GM18909 (cell line): ENCODE measurements at regions not wholly inside any gene's neighbourhood (a gene's known extent, or its start where the extent isn't known, plus 50 kb on each side); places are given as distances from the start of the nearest gene placed in this dataset.

Experiments
- ATAC-seq: cut with Tn5 transposase; IDR thresholded peaks from one replicate; pipeline ENCODE4 v1.9.1; 2021; ENCODE audit warnings: mild to moderate bottlenecking; ENCODE audit not compliant: unreplicated experiment, poor library complexity

DNA sequence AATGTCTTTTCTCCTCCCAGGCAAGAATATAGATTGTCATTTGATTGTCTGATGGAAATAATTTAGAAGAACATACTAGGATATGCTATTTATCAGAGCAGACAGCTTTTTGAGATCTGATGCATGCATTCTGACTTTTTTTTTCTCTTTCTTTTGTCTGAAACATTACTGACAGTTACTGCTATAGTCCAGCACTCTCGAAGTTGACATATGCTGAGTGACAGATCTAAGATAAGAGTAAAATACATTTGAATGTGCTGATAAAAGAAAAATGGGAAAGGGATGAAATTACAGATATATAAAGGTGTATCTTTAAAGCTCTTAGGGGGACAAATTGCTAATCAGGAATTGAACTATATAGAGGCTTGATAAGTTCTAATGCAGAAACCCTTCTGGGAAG lies 753.8 kb upstream of the TENM4 start:
- ATAC-seq: no peak

DNA sequence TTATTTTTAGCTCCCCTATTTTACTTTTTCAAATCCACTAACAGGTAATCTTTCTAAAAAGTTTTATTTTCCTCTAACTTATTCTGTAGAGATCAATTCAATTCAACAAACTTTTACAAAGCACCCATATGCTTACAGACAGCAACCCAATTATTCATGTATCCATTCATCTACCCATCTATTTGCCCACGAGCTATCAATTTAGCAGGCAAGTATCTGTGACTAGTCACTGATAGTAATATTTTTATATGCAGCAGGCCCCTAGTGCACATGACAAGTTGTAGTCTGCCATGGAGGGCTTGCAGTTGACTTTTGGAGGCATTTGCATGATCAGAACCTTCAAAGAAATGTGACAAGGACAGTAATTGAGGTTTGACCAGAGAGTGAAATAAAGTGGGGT lies 753.2 kb upstream of the TENM4 start:
- ATAC-seq: no peak

DNA sequence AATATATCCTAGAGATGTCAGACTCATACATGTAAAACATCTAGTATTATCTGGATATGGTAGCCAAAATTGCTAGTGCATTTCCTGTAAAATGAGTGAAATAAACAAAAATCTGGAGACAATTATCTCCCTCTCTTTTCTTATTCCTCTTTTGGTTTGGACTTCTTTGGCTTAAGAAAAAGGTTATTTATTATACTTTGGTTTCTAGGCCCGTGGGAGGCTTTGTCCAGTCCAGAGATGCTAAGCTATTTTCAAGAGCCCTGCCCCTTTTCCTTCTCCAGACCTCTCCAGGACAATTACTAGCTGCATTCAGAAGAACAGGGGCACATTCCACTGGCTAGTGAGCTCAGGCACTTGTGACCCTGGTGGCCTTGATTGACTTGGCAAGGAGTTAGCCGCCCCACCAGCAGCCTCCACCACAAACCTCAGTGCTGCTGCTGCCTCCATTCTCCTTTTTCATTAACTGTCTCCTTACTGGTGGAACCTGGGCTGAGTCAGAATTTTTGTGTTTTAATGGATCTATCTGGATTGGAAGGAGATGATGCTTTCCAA lies 747.3 kb upstream of the TENM4 start:
- no peak for ATAC-seq

DNA sequence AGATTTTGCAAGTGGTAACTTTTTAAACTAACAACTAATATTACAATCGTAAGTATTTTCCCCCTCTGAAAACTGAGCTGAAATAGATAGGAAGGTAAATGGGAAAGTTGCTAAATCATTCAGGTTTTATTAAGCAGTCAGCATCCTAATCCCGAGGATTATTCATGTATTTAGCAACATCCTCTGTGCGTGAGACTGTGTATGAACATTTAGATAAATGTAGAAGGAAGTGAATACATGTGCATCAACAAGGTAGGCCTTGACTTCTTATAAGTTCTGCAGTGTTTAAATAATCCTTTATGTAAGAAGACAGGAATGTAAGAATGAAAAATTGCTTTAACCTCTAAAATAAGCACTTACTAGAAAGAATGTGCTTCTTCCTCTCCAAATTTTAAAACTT lies 745.9 kb upstream of the TENM4 start:
- ATAC-seq: no peak

DNA sequence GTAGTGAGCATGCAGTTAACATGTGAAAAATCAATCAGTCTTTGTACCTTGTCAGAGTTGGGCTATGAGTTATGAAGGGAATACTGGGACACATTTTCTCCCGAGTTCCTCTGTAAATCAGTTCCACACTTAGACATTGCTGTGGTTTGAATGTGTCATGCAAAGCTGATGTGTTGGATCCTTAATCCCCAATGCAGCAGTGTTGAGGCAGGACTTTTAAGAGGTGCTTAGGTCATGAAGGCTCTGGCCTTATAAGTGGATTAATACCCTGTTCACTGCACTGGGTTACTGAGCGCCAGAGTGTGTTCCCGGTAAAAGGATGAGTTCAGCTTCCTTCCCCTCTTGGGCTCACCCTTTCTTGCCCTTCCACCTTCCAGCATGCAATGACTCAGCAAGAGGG lies 742.1 kb upstream of the TENM4 start:
- ATAC-seq: no peak

DNA sequence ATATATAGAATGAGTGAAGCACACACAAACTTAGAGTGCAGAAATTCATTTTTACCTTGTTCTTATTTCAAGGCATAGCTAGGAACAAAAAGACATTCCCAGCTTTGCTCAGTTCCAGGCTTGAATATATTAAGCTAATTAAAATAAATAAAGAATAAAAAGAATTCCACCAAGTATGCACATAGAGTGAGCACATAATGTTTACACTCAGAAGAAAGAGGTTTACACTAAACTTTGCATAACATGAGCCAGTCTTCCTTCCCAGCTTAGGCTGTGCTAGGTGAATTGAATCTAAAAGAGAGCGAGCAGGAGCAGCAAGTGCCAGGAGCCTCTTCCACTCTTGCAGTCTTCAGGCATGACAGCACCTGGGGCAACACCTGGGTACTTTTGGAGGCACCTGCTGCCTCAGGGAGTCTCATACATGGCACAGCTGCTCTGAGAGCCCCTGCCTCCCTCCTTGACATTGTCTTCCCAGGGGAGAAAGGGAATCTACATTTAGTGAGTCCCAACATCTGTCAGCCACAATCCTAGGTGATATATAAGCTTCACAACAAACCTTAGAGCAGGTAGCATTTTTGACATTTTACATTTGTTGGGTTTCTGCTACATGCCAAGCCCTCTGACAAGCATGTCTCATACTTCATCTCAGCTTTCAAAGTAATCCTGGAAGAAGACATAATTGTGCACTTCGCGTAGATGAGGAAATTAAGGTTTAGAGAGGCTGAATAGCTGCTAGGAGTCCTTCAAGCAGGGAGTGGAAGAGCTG lies 732.7 kb upstream of the TENM4 start:
- no peak for ATAC-seq

DNA sequence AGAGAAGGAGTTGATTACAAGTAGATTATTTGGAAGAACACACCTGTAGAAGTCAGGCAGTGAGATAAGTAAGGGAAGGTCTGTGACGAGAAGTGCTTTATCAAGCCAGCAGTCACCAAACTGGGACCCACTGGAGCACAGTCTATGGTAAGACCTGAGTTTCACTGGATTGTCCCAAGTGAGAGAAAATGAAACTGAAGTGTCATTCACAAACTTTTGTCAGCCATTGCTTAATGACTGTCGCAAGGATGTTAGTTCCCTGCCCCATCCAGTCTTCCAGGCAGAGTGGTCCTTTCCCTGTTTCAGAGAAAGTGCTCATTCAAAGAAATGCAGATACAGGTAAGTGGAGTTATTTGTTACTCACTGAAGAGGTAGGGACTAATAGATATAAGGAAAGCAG lies 728.0 kb upstream of the TENM4 start:
- no peak for ATAC-seq

DNA sequence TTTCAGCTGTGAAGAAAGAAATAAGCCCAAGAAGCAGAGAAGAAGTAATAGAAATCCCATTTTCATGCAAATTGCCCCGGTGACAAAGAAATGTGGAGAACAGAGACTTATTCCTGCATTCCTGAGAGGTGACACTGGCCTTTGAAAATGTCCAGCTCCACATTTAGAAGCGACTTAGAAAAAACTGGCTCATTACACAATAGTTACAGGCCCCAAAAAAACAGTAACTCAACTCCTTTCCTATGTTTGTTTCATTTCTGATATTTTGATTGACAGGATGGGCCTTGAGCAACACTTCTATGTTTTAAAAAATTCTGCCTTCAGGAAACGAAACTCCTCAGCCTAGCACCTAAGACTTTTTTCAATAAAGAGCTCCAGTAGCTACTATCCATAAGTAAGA lies 726.9 kb upstream of the TENM4 start:
- ATAC-seq: no peak

DNA sequence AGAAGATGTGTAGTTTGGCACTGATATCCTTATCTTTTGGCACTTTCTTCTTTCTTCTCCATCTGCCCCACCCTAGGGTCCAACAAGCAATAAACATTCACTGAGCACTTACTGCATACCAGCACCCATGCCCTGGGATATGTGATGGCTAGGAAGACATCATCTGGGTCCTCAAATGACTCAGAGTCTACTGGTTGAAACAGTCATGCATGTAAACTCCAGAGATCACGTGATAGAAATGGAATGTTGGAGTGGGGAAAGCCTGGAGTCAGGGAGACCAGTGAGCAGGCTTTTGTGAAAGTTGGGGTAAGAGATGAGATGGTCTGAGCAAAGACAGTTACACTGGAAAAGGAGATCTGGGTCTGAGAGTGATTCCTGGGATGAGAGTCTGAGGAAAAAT lies 724.9 kb upstream of the TENM4 start:
- ATAC-seq: no peak

DNA sequence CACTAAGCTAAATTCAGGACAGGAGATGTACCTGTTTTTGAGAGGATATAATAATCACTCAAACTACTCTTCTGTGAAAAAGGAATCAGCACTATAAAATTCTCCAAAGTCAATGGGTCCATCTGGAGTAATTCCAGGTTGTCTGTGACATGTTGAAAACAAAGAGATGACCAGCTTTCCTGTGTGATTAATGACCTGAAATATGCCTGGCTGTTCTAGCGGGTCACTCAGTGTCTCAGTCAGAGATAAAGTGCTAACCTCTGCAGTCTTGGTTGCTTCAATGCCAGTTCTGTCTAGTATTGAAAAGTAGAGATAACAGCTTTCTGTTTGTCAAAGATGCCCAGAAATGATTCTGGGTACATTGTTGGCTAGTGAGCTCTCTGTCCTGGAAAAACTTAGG lies 722.6 kb upstream of the TENM4 start:
- no peak for ATAC-seq

DNA sequence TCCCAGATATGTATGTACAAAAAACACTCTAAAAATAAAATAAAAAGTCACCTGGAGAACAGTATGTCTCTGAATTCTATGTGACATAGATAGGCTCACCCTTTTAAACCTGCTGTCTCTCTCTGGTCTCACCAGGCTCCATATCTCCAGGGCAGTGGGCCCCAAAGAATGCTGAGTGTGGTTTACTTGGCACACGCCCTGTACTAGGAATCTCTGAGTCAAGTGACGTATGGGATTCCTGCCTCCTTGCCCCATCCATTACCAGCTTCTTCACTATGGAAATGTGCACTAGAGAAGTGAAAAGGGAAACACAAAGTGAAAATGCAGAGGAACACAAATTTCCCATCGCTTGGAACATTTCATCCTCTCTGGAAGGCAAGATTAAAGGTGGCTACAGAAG lies 722.2 kb upstream of the TENM4 start:
- no peak for ATAC-seq

DNA sequence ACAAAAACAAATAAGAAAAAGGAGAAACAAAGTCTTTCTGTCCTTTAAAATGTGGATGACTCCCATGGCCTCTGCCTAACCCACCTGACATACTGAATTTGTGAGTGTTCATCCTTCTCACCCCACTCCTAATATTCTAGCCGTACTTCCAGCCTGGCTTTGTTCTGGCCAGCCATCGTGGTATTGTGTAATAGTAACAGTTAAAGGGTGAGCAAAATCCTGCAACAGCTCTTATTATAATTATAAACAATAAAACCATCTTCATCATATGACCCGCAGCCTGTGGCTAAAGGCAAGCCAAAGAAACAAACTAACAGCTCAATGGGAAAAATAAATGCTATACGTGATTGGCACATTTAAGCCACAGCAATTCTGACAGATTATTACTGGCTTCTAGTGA lies 721.6 kb upstream of the TENM4 start:
- ATAC-seq: no peak

DNA sequence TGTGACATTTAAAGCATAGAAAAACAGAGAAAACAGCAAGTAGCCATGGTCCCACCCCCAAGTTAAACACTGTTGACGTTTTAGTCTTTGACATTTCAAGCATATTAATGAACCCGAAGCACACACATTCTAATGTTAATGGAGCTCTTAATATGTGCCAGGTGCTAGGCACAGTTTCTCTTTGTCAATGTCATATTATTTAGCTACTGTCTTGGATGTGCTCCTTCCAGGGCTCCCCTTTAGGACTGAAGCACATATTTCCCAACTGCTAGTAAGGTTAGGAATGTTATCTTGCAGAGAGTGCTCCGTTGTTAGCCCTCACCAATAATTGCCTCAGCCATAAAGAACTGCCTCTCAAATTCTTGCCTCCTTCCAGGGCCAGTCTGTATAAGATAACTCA lies 716.6 kb upstream of the TENM4 start:
- ATAC-seq: no peak

DNA sequence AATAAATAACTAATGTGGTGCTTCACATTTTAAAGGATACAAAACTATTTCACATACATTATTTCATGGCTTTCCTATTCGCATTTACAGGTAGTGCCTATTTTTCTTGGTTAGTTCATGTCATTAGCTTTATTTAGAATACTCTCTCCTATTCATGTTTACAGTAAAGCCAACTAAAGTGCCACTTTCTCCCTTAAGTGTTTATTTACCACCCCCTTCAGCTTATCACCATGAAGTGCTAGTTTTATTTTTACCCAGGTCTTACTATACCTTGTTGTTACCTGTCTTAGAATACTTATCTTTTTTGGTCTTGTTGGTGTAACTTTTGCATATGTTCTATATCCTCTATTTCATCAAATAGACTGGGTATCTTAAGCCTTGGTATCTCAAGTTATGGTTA lies 715.2 kb upstream of the TENM4 start:
- no peak for ATAC-seq

DNA sequence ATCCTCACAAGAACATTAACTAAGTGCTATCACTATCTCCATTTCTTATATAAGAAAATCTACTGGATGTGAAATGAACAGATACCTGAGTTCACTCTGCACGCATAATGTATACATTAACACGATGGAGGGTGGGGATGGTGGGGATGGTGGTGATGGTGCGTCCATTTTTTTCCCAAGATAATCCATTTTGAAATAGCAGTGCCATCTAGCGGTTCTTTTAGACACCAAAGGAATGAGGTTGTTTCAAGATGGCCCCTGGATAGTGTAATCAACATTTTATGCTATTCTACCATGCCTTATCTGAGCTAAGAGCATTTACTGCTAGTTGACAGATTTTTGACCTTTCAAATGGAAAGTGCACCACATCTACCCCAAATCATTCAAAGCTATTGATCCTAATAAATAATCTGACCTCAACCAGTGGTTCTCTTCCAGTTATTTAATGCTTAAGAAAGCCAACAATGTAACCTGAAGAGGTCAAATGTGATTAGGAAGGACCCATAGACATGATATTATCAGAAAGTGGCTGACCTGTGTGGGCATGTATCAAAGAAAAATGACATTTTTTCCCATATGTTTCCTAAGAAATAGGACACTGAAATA lies 714.7 kb upstream of the TENM4 start:
- ATAC-seq: peak; percentile 73

DNA sequence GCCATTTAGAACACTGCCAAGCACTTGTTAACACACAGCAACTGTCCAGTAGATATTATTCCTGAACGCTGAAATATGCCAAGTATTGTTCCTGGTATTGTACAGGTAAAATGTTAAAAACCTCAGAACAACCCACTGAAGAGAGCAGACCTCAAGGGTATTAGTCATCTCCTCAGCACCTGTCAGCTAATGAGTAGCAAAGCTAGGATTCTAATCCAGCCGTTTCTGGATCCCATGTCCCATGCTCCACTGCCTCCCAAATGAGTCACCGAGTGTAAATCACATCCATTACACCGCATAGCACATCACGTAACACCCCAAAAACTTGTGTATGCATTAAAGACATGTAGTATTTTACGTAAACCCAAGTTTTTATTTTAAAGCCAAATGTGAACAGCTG lies 705.4 kb upstream of the TENM4 start:
- ATAC-seq: no peak

DNA sequence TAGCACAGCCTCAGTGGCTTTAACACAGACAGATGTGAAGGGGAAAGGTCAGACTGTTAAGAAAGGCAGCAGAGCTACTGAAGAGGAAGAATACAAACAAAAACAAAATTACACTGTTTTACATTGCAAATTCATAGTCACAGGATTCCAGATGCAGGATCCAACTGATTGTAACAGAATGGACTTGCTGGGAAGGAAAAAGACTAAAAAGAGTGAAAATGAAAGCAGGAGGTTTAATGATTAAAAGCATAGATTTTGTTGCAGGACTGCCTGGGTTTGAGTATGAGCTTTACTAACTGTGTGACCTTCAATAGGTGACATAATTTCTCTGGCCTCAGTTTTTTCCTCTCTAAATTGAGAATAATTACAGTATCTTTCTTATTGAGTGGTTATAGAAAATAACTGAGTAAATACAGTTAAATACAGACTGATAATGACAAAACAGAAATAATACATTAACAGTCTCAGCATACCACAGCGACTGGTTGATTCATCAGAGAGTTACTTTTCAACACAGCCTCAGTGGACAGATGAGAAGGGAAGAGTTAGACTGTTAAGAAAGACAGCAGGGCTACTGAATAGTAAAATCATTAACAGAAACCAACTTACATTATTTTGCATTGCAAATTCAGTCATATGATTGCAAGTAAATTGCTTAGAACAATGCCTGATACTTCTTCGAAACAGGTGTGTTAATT lies 704.2 kb upstream of the TENM4 start:
- ATAC-seq: peak; percentile 53

DNA sequence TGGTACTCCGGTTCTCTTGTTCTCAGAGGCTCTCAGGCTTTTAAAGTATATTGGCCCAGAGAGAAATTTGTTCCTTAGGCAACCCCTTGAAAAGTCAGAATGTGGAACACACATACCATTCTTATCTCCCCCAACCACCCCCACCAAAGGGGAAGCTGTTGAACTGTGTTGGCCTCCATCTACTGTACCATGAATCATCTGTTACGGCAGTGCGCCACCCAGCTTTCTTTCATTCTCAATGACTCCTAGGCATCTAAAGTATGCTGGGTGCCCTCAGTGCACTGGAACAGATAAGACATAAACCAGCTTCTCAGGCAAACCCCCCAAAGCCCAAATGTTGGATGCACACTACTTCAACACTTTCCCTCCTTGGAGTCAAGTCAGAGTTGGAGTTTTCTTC lies 696.2 kb upstream of the TENM4 start:
- ATAC-seq: no peak

DNA sequence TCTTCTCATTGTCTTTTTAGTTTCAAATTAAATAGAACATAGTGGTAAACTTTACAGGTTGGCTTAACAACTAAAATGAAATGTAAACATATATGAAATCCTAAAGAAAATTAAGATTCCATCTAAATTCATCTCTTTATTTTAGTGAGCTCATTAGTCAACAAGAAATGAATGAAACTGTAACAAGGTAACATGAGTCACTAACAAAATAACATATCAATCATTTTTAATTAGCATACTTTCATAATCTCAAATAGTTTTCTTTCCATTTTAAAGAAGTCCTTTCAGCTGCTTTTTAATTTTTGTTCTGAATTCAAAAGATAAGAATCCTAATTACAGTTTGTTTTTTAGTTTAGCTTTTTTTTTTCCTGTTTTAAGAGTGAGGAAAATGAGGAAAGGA lies 688.6 kb upstream of the TENM4 start:
- ATAC-seq: no peak

DNA sequence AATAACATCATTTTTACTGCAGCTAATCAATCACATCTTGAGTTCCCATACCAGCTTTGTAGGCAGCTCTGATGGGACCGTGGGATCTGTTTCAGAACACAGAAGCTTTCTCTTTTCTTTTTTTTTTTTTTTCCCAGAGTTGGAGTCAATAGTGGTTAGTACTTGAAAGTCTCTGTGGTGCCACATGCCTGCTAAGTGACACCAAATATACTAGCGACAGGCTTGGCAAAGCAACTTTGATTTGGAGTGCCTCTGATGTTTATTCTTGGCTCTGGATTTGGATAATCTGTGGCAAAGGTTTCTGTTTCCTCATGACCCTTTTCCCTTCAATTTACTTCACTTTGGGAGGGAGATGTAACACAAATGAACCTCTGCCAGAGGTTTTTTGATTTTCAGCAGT lies 681.4 kb upstream of the TENM4 start:
- ATAC-seq: no peak

DNA sequence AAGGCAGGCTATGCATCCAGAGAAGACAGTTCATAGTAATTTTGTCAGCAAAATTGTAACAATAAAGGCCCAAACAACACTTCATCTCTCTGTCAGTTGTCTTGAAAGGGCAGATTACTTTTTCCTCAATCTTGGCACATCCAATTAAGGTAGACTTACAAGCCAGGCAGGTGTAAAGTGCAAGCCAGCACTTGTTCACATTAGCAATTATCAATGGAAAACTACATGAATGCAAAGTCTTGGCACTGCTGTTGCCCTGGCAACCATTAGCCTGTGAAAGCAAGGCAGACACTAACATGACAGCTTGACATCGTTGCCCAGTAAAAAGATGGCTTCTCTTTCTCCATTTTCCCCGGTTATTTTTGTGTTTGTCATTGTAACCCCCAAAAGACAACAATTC lies 677.2 kb upstream of the TENM4 start:
- ATAC-seq: no peak

DNA sequence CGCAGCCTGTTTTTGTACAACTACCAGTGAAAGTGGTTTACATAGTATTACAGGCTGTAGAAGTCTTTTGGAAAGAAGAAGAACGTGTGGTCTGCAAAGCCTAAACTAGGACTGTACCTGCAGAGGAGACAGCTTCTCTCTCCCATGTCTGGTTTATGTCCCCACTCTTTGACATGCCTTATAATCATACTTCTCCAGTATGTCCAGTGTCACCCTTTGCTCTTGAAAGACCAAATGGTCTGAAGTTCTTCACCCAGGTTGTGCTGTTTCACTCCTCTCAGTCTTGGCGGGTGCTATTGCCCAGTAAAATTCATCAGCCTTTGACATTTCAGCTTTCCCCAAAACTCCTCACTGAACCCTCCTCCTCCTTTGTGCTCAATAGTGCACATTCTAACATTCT lies 676.0 kb upstream of the TENM4 start:
- ATAC-seq: no peak
